BJ (cell line): ENCODE measurements at regions not wholly inside any gene's neighbourhood (a gene's known extent, or its start where the extent isn't known, plus 50 kb on each side); places are given as distances from the start of the nearest gene placed in this dataset.

Source experiments
- CTCF ChIA-PET: fragments of 350-600 bp; formaldehyde crosslinking; extraction: SDS; loops from one replicate; lab custom pipeline; 2021; ENCODE audit warnings: antibody characterized with exemption, inconsistent platforms; lab: Yijun Ruan, JAX
- POLR2A ChIA-PET: fragments of 300-600 bp; sonication (Branson Sonifier 250); formaldehyde crosslinking; extraction: SDS; loops from one replicate; lab custom pipeline; 2021; ENCODE audit warnings: antibody characterized with exemption; lab: Charles Lee
- DNase-seq: peaks from one replicate; pipeline ENCODE4 v3.0.0-alpha.2; 2011; ENCODE audit warnings: low read depth
- H3K27me3 ChIP-seq: 2 replicates; pipeline ENCODE4 v1.6.0; 2011; ENCODE audit warnings: low read length; ENCODE audit not compliant: control insufficient read depth, insufficient read depth
- H3K36me3 ChIP-seq: 2 replicates; pipeline ENCODE4 v1.5.1; 2011; ENCODE audit warnings: low read length; ENCODE audit not compliant: control insufficient read depth, insufficient read depth
- H3K4me3 ChIP-seq: 2 replicates; pipeline ENCODE4 v1.5.1; 2011; ENCODE audit warnings: low read depth, mild to moderate bottlenecking, control low read depth, low read length
- CTCF ChIP-seq: IDR thresholded peaks from 2 replicates; pipeline ENCODE4 v1.5.1; 2011; ENCODE audit warnings: low read depth, mild to moderate bottlenecking, control low read depth, inconsistent platforms, low read length, moderate library complexity; ENCODE audit not compliant: insufficient read depth

- H3K36me3 ChIP-seq = no peaks in the 10 kb centered on the region
- H3K4me3 ChIP-seq = no peak overlapping the region
- no peak for DNase-seq
- TF ChIP-seq CTCF = no peak
- ChIA-PET POLR2A (no interaction called here), CTCF (no interaction called here)
- H3K27me3 ChIP-seq = no peaks in the 10 kb centered on the region
Observed at GRCh38 chr1:69441496-69441895, 126.2 kb upstream of the LRRC7 start.

GRCh38 chr1:69451196-69451595 is 116.5 kb upstream of the LRRC7 start:
- no peaks in the 10 kb centered on the region for H3K36me3 ChIP-seq
- H3K27me3 ChIP-seq = no peaks in the 10 kb centered on the region
- ChIA-PET CTCF (no interaction called here), POLR2A (no interaction called here)
- TF ChIP-seq CTCF = no peak
- H3K4me3 ChIP-seq = no peak overlapping the region
- no peak for DNase-seq

GRCh38 chr1:69455718-69456117 is 112.0 kb upstream of the LRRC7 start:
- no peaks in the 10 kb centered on the region for H3K36me3 ChIP-seq
- DNase-seq = no peak
- POLR2A ChIA-PET = no interaction called here
- H3K4me3 ChIP-seq = no peak overlapping the region
- CTCF ChIA-PET = no interaction called here
- no peaks in the 10 kb centered on the region for H3K27me3 ChIP-seq
- no peak for TF ChIP-seq CTCF

- H3K27me3 ChIP-seq = no peaks in the 10 kb centered on the region
- ChIA-PET CTCF (no interaction called here), POLR2A (no interaction called here)
- H3K36me3 ChIP-seq = no peaks in the 10 kb centered on the region
- no peak overlapping the region for H3K4me3 ChIP-seq
- DNase-seq = no peak
- TF ChIP-seq CTCF = no peak
Observed at GRCh38 chr1:69459244-69459643, 108.5 kb upstream of the LRRC7 start.

- CTCF ChIA-PET = no interaction called here
- Histone ChIP-seq H3K4me3 (no peak overlapping the region), H3K27me3 (no peaks in the 10 kb centered on the region), H3K36me3 (no peaks in the 10 kb centered on the region)
- TF ChIP-seq CTCF = no peak
- DNase-seq = no peak
- POLR2A ChIA-PET = no interaction called here
Observed at GRCh38 chr1:69475021-69475420, 92.7 kb upstream of the LRRC7 start.

GRCh38 chr1:69479734-69480133 is 88.0 kb upstream of the LRRC7 start:
- H3K36me3 ChIP-seq = no peaks in the 10 kb centered on the region
- POLR2A ChIA-PET = no interaction called here
- no peak overlapping the region for H3K4me3 ChIP-seq
- no peak for TF ChIP-seq CTCF
- CTCF ChIA-PET = no interaction called here
- no peaks in the 10 kb centered on the region for H3K27me3 ChIP-seq
- no peak for DNase-seq
